ENCODE measurements at regions not wholly inside any gene's neighbourhood (a gene's known extent, or its start where the extent isn't known, plus 50 kb on each side); places are given as distances from the start of the nearest gene placed in this dataset.
"Not testable (repeated sequence)": the region's sequence is repeated elsewhere in the genome, so short reads cannot be mapped to it uniquely, and the experiment has no call there.

GRCh38 chr14:106722813-106723687, 1196.7 kb downstream of the TMEM121 start:
- not testable (repeated sequence) for TF ChIP-seq CTCF (IDR thresholded peaks at IDR 0.05); FOSL2 (IDR thresholded peaks at IDR 0.05); FOSL2 (CRISPR knock-in tag; IDR thresholded peaks at IDR 0.05); POLR2A (IDR thresholded peaks at IDR 0.05; ENCODE audit: low read length); SREBF2 (IDR thresholded peaks at IDR 0.05); RNF2 (IDR thresholded peaks at IDR 0.05; ENCODE audit: borderline replicate concordance, low read depth); SMC3 (IDR thresholded peaks at IDR 0.05)
